Endothelial cell of umbilical vein (primary cell): ENCODE measurements at regions not wholly inside any gene's neighbourhood (a gene's known extent, or its start where the extent isn't known, plus 50 kb on each side); places are given as distances from the start of the nearest gene placed in this dataset.

ENCODE experiments used
- EZH2 ChIP-seq: IDR thresholded peaks from 2 replicates; pipeline ENCODE4 v1.6.1; 2012; ENCODE audit warnings: borderline replicate concordance, low read depth, mild to moderate bottlenecking, moderate library complexity, low read length, inconsistent platforms; ENCODE audit not compliant: severe bottlenecking
- FOS ChIP-seq: IDR thresholded peaks from 2 replicates; pipeline ENCODE4 v1.6.1; 2011; ENCODE audit warnings: mild to moderate bottlenecking, low read length, moderate library complexity, borderline replicate concordance; ENCODE audit not compliant: insufficient read depth
- JUN ChIP-seq: IDR thresholded peaks from 2 replicates; pipeline ENCODE4 v1.6.1; 2011; ENCODE audit warnings: borderline replicate concordance, low read depth; ENCODE audit not compliant: insufficient read length, insufficient read depth
- MYC ChIP-seq: IDR thresholded peaks from one replicate; pipeline ENCODE4 v1.6.1; 2011; ENCODE audit warnings: mild to moderate bottlenecking, low read depth, low read length
- POLR2A ChIP-seq: IDR thresholded peaks from 2 replicates; pipeline ENCODE4 v1.6.1; 2012; ENCODE audit warnings: low read depth, mild to moderate bottlenecking, control low read depth, low read length
- POLR2AphosphoS5 ChIP-seq: IDR thresholded peaks from 2 replicates; pipeline ENCODE4 v1.6.1; 2012; ENCODE audit warnings: low read depth, mild to moderate bottlenecking, control low read depth, low read length, moderate library complexity; ENCODE audit not compliant: insufficient read depth
- TF ChIP-seq, protein P1 (sequence below), 2 donors: IDR thresholded peaks; 1 replicate in 1 of 2; 2 replicates in 1 of 2; pipeline ENCODE4 v1.5.1; 2011; ENCODE audit warnings: low read length in 2 of 2, mild to moderate bottlenecking in 2 of 2, moderate library complexity in 2 of 2, control low read depth in 1 of 2, inconsistent platforms in 1 of 2, low read depth in 1 of 2; ENCODE audit not compliant: insufficient read depth in 1 of 2; ENCODE audit errors: extremely low read depth in 1 of 2
- TF ChIP-seq, protein P2 (sequence below): IDR thresholded peaks from 2 replicates; pipeline ENCODE4 v1.6.1; 2011; ENCODE audit not compliant: insufficient read depth, insufficient read length

DNA sequence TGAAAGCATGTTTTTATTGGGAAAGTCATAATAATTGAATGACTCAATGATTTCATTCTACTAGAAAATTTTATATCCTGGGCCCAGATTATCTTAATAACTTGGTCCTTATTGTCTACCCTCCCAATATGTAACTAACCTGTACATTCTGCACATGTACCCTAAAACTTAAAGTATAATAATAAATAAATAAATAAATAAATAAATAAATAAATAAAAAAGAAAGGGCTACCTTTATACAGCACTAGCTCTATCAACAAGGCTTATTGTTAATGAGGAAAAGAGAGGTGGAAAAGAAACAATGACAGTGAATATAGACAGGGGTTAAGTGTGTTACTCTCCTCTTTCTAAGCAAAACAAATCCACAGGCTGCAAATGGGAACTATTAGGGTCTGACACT lies 83.6 kb downstream of the GRIN2B start:
- TF ChIP-seq, protein P1, sequence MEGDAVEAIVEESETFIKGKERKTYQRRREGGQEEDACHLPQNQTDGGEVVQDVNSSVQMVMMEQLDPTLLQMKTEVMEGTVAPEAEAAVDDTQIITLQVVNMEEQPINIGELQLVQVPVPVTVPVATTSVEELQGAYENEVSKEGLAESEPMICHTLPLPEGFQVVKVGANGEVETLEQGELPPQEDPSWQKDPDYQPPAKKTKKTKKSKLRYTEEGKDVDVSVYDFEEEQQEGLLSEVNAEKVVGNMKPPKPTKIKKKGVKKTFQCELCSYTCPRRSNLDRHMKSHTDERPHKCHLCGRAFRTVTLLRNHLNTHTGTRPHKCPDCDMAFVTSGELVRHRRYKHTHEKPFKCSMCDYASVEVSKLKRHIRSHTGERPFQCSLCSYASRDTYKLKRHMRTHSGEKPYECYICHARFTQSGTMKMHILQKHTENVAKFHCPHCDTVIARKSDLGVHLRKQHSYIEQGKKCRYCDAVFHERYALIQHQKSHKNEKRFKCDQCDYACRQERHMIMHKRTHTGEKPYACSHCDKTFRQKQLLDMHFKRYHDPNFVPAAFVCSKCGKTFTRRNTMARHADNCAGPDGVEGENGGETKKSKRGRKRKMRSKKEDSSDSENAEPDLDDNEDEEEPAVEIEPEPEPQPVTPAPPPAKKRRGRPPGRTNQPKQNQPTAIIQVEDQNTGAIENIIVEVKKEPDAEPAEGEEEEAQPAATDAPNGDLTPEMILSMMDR (IDR thresholded peaks at IDR 0.05; ENCODE audit: extremely low read depth in 1 of 2, insufficient read depth in 1 of 2, low read depth in 1 of 2, low read length in 2 of 2) = no peak
- TF ChIP-seq POLR2AphosphoS5 = no peak
- no peak for TF ChIP-seq EZH2
- no peak for TF ChIP-seq POLR2A
- TF ChIP-seq, protein P2, sequence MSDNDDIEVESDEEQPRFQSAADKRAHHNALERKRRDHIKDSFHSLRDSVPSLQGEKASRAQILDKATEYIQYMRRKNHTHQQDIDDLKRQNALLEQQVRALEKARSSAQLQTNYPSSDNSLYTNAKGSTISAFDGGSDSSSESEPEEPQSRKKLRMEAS = no peak
- no peak for TF ChIP-seq MYC
- no peak for TF ChIP-seq JUN
- TF ChIP-seq FOS = no peak
